HepG2 (cell line): ENCODE measurements at regions not wholly inside any gene's neighbourhood (a gene's known extent, or its start where the extent isn't known, plus 50 kb on each side); places are given as distances from the start of the nearest gene placed in this dataset.

Source experiments
- ATAC-seq: fragments of 200-7000 bp; cut with Tn5 transposase; 3 replicates; pipeline ENCODE4 v1.9.1; 2020; ENCODE audit warnings: mild to moderate bottlenecking, moderate library complexity
- BruUV-seq: library from RNA; stranded (reverse); fragments of 400-500 nt; replicated peaks from 2 replicates; lab custom pipeline; 2021; lab: Mats Ljungman, UMichigan
- CTCF ChIA-PET: fragments of 300-600 bp; formaldehyde crosslinking; extraction: SDS; loops from one replicate; lab custom pipeline; 2021; ENCODE audit warnings: low total read pairs, inconsistent platforms, low intra/inter-chr PET ratio; lab: Yijun Ruan, JAX
- POLR2A ChIA-PET: fragments of 350-600 bp; sonication (Branson Sonifier 250); formaldehyde crosslinking; loops from one replicate; lab custom pipeline; 2020; ENCODE audit warnings: antibody characterized with exemption, inconsistent platforms; lab: Yijun Ruan, JAX
- DNase-seq: peaks from one replicate; pipeline ENCODE4 v3.0.0-alpha.2; 2015; ENCODE audit warnings: low spot score
- FAIRE-seq: peaks from 3 replicates; lab custom pipeline; 2011; peaks lifted over from hg19 to GRCh38; lab: Jason Lieb, UNC
- H2AFZ ChIP-seq: one replicate; pipeline ENCODE4 v1.6.1; 2011; ENCODE audit warnings: low read length, inconsistent platforms
- H3K27ac ChIP-seq: fragments of 300-600 bp; 3 replicates; pipeline ENCODE4 v1.8.0; 2011; ENCODE audit warnings: mixed run types, mild to moderate bottlenecking, mixed read lengths, low read length, inconsistent platforms; ENCODE audit not compliant: insufficient read depth; ENCODE audit errors: extremely low read length
- H3K27me3 ChIP-seq, 2 experiments: fragments of 200-600 bp in 1 of 2; 2 replicates in 1 of 2; 3 replicates in 1 of 2; pipeline versions ENCODE4 v1.6.0 to v1.8.0; 2011; ENCODE audit warnings: low read length in 2 of 2, mild to moderate bottlenecking in 2 of 2, moderate library complexity in 2 of 2, inconsistent platforms in 1 of 2; ENCODE audit not compliant: insufficient read depth in 2 of 2, control insufficient read depth in 1 of 2
- H3K36me3 ChIP-seq, 2 experiments: fragments of 200-600 bp in 1 of 2; replicated peaks in 1 of 2; 2 replicates in 1 of 2; 3 replicates in 1 of 2; pipeline versions ENCODE4 v1.5.1 to v1.8.0; 2011; ENCODE audit warnings: low read length in 2 of 2, inconsistent platforms in 1 of 2; ENCODE audit not compliant: insufficient read depth in 2 of 2, control insufficient read depth in 1 of 2
- H3K4me1 ChIP-seq: 2 replicates; pipeline ENCODE4 v1.5.1; 2012; ENCODE audit warnings: low read length, inconsistent platforms; ENCODE audit not compliant: insufficient read depth
- H3K4me2 ChIP-seq: 2 replicates; pipeline ENCODE4 v1.6.0; 2011; ENCODE audit warnings: low read depth, low read length, inconsistent platforms
- H3K4me3 ChIP-seq, 3 experiments: fragments of 200-600 bp in 1 of 3; sonication (generic), shearing (Covaris generic) in 1 of 3; replicated peaks in 1 of 3; 2 replicates each; pipeline ENCODE4 v1.5.1; 2011 to 2016; ENCODE audit warnings: low read length in 3 of 3, inconsistent platforms in 2 of 3, low read depth in 2 of 3, mild to moderate bottlenecking in 2 of 3, control low read depth in 1 of 3, mixed read lengths in 1 of 3; ENCODE audit not compliant: insufficient read depth in 1 of 3
- H3K79me2 ChIP-seq: one replicate; pipeline ENCODE4 v1.6.1; 2011; ENCODE audit warnings: low read length, inconsistent platforms; ENCODE audit not compliant: insufficient read depth
- H3K9ac ChIP-seq: 2 replicates; pipeline ENCODE4 v1.6.0; 2011; ENCODE audit warnings: mild to moderate bottlenecking, low read depth, low read length, inconsistent platforms; ENCODE audit not compliant: insufficient read depth
- H3K9me3 ChIP-seq: 2 replicates; pipeline ENCODE4 v1.5.1; 2012; ENCODE audit warnings: mild to moderate bottlenecking, low read length
- H4K20me1 ChIP-seq: 2 replicates; pipeline ENCODE4 v1.6.0; 2011; ENCODE audit warnings: inconsistent platforms, mild to moderate bottlenecking, low read length, moderate library complexity; ENCODE audit not compliant: insufficient read depth
- KAT2B ChIP-seq: fragments of 150-350 bp; IDR thresholded peaks from 2 replicates; pipeline ENCODE4 v1.6.1; 2014; ENCODE audit warnings: low read depth, low read length, borderline replicate concordance
- KDM3A ChIP-seq: IDR thresholded peaks from 2 replicates; pipeline ENCODE4 v1.6.1; 2018; ENCODE audit warnings: low read depth, missing compliant biosample characterization
- MTA3 ChIP-seq: sonication (generic); formaldehyde crosslinking; IDR thresholded peaks from 2 replicates; pipeline ENCODE4 v1.4.0; 2020; ENCODE audit warnings: missing genetic modification reagents
- PATZ1 ChIP-seq: sonication (generic); formaldehyde crosslinking; IDR thresholded peaks from 2 replicates; pipeline ENCODE4 v1.4.0; 2020; ENCODE audit warnings: missing genetic modification reagents
- PLSCR1 ChIP-seq: sonication (generic); formaldehyde crosslinking; IDR thresholded peaks from 2 replicates; pipeline ENCODE4 v1.5.0; 2020; ENCODE audit warnings: missing genetic modification reagents, mild to moderate bottlenecking, borderline replicate concordance
- SALL2 ChIP-seq: sonication (generic); formaldehyde crosslinking; IDR thresholded peaks from 2 replicates; pipeline ENCODE4 v1.8.1; 2023; ENCODE audit warnings: mild to moderate bottlenecking, missing genetic modification reagents, inconsistent platforms
- SOX13 ChIP-seq, 3 experiments: fragments of 450-650 bp in 1 of 3; sonication (generic) in 1 of 3; formaldehyde crosslinking in 1 of 3; IDR thresholded peaks in 2 of 3; conservative IDR thresholded peaks in 1 of 3; 2 replicates each; pipeline versions ENCODE4 v1.5.0 to v1.6.1; 2016 to 2020; ENCODE audit warnings: antibody characterized with exemption in 1 of 3, mild to moderate bottlenecking in 1 of 3, missing compliant biosample characterization in 1 of 3, missing genetic modification reagents in 1 of 3, moderate library complexity in 1 of 3
- TEAD3 ChIP-seq: optimal IDR thresholded peaks from 2 replicates; pipeline ENCODE3; 2016; ENCODE audit warnings: borderline replicate concordance
- ZBTB2 ChIP-seq: sonication (generic); formaldehyde crosslinking; IDR thresholded peaks from 2 replicates; pipeline ENCODE4 v1.8.0; 2022; ENCODE audit warnings: low read depth, missing genetic modification reagents
- ZNF235 ChIP-seq: sonication (generic); formaldehyde crosslinking; IDR thresholded peaks from 2 replicates; pipeline ENCODE4 v1.8.1; 2023; ENCODE audit warnings: mild to moderate bottlenecking, missing genetic modification reagents, borderline replicate concordance
- ZNF367 ChIP-seq: sonication (generic); formaldehyde crosslinking; IDR thresholded peaks from 2 replicates; pipeline ENCODE4 v1.4.0; 2020; ENCODE audit warnings: missing genetic modification reagents, borderline replicate concordance
- ZNF770 ChIP-seq: sonication (generic); formaldehyde crosslinking; IDR thresholded peaks from 2 replicates; pipeline ENCODE4 v1.5.0; 2020; ENCODE audit warnings: mild to moderate bottlenecking, missing genetic modification reagents
- WGBS: methylation state at CpG from one replicate; pipeline ENCODE4 v1.1.6; 2017; ENCODE audit warnings: low lambda C conversion rate; 5-methylcytosine and 5-hydroxymethylcytosine counted together
- in situ Hi-C: cut with HindIII; loops from 2 replicates; pipeline ENCODE4 v1.10.0; 2017; ENCODE audit warnings: low pct_unique_long_range_greater_than_20kb; ENCODE audit not compliant: extremely low pct_ligation_motif_present
- intact Hi-C: fragments of 100-400 bp; cut with micrococcal nuclease; formaldehyde crosslinking; loops from one replicate; pipeline ENCODE4 v1.10.0; 2022; ENCODE audit not compliant: unreplicated experiment
- TF ChIP-seq, protein P1 (sequence below): sonication (generic); formaldehyde crosslinking; IDR thresholded peaks from 2 replicates; pipeline ENCODE4 v1.4.0; 2020; ENCODE audit warnings: mild to moderate bottlenecking, missing genetic modification reagents

GRCh38 chr5:173496883-173497255 is 119.6 kb downstream of the BOD1 start (continued):
- TF ChIP-seq, protein P1, sequence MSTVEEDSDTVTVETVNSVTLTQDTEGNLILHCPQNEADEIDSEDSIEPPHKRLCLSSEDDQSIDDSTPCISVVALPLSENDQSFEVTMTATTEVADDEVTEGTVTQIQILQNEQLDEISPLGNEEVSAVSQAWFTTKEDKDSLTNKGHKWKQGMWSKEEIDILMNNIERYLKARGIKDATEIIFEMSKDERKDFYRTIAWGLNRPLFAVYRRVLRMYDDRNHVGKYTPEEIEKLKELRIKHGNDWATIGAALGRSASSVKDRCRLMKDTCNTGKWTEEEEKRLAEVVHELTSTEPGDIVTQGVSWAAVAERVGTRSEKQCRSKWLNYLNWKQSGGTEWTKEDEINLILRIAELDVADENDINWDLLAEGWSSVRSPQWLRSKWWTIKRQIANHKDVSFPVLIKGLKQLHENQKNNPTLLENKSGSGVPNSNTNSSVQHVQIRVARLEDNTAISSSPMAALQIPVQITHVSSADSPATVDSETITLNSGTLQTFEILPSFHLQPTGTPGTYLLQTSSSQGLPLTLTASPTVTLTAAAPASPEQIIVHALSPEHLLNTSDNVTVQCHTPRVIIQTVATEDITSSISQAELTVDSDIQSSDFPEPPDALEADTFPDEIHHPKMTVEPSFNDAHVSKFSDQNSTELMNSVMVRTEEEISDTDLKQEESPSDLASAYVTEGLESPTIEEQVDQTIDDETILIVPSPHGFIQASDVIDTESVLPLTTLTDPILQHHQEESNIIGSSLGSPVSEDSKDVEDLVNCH (CRISPR knock-in tag), result no peak
- TF ChIP-seq ZNF367 (CRISPR knock-in tag) (no peak), SALL2 (no peak)

- Histone ChIP-seq H3K9me3 (no peaks in the 10 kb centered on the region), H3K9ac (no peak overlapping the region), H2AFZ (no peak overlapping the region), H3K27me3 (peaks cover 0 to 36% of the 10 kb centered on the region in 2 experiments; a peak in 2 of 5 replicates), H3K27ac (no peak overlapping the region), H3K79me2 (no peaks in the 10 kb centered on the region), H3K36me3 (no peaks in the 10 kb centered on the region), H3K4me3 (no peak overlapping the region), H3K4me1 (peaks cover 47% of the 10 kb centered on the region), H4K20me1 (no peaks in the 10 kb centered on the region), H3K4me2 (no peak overlapping the region)
- BruUV-seq, result no TSS peak
- intact Hi-C loops (no loop called here), in situ Hi-C loops (no loop called here)
- ATAC-seq (no peak), FAIRE-seq (no peak), DNase-seq (no peak)
- 30% methylated on average over 9 of the region's 9 CpGs for WGBS
- ChIA-PET CTCF (no interaction called here), POLR2A (no interaction called here)
- TF ChIP-seq ZNF235 (CRISPR knock-in tag) (no peak), MTA3 (CRISPR knock-in tag) (no peak), PATZ1 (no peak), ZBTB2 (CRISPR knock-in tag) (no peak), KAT2B (no peak), TEAD3 (CRISPR knock-in tag) (no peak), ZNF770 (no peak), PLSCR1 (no peak), SOX13 (IDR thresholded peaks at IDR 0.05) (no peak), SOX13 (CRISPR knock-in tag; conservative IDR thresholded peaks at IDR 0.05 in 1 of 2, IDR thresholded peaks at IDR 0.05 in 1 of 2) (no peak), KDM3A (CRISPR knock-in tag) (no peak)
Observed at GRCh38 chr5:173496129-173496882, 120.1 kb downstream of the BOD1 start.
